ENCODE measurements at regions not wholly inside any gene's neighbourhood (a gene's known extent, or its start where the extent isn't known, plus 50 kb on each side); places are given as distances from the start of the nearest gene placed in this dataset.

DNA sequence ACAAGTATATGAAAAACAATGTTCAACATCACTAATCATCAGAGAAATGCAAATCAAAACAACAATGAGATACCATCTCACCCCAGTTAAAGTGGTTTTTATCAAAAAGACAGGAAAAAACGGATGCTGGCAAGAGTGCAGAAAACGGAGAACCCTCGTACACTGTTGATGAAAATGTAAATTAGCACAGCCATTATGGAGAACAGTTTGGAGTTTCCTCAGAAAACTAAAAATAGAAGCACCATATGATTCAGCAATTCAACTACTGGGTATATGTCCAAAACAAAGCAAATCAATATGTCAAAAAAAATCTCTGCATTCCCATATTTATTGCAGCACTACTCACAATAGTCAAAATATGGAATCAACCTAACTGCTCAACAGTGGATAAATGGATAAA lies 50.1 kb upstream of the CES5A start:
- Histone ChIP-seq H3K36me3 (no peaks in the 10 kb centered on the region), H3K4me1 (no peaks in the 10 kb centered on the region), H3K27me3 (replicated peaks in 1 of 7) (peaks cover 0 to 7% (median 0%) of the 10 kb centered on the region in 7 donors), H3K27ac (no peak overlapping the region), H3K9me3 (peaks cover 0 to 14% (median 7%) of the 10 kb centered on the region in 8 donors), H3K4me3 (no peak overlapping the region)
- DNase-seq: no peak
- WGBS, 5 donors: 40 to 54% (median 43%) methylated on average over 3 of the region's 3 CpGs
- TF ChIP-seq POLR2AphosphoS5 (IDR thresholded peaks at IDR 0.05) (no peak), POLR2A (IDR thresholded peaks at IDR 0.05) (no peak)
- TF ChIP-seq, protein P1, sequence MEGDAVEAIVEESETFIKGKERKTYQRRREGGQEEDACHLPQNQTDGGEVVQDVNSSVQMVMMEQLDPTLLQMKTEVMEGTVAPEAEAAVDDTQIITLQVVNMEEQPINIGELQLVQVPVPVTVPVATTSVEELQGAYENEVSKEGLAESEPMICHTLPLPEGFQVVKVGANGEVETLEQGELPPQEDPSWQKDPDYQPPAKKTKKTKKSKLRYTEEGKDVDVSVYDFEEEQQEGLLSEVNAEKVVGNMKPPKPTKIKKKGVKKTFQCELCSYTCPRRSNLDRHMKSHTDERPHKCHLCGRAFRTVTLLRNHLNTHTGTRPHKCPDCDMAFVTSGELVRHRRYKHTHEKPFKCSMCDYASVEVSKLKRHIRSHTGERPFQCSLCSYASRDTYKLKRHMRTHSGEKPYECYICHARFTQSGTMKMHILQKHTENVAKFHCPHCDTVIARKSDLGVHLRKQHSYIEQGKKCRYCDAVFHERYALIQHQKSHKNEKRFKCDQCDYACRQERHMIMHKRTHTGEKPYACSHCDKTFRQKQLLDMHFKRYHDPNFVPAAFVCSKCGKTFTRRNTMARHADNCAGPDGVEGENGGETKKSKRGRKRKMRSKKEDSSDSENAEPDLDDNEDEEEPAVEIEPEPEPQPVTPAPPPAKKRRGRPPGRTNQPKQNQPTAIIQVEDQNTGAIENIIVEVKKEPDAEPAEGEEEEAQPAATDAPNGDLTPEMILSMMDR (IDR thresholded peaks at IDR 0.05 in 8 of 11, conservative IDR thresholded peaks at IDR 0.05 in 3 of 11): no peak
- intact Hi-C loops (cut with DNase I; ENCODE audit: low total_unique reads): no loop called here

All from spleen (tissue), 11 donors.